ENCODE measurements at regions not wholly inside any gene's neighbourhood (a gene's known extent, or its start where the extent isn't known, plus 50 kb on each side); places are given as distances from the start of the nearest gene placed in this dataset.

GRCh38 chr2:2839782-2840531 is 508.9 kb upstream of the MYT1L start:
- DNase-seq: peak in 14 of 56 donors; percentile 16 to 65 (median 31)

GRCh38 chr2:2839393-2839781 is 508.3 kb upstream of the MYT1L start:
- no peak for DNase-seq

- no peak for DNase-seq
Observed at GRCh38 chr2:2838548-2838845, 507.4 kb upstream of the MYT1L start.

- DNase-seq: no peak
Observed at GRCh38 chr2:2837746-2838547, 506.9 kb upstream of the MYT1L start.

GRCh38 chr2:2836343-2837070 is 505.4 kb upstream of the MYT1L start:
- DNase-seq: no peak

GRCh38 chr2:2834516-2835254 is 503.6 kb upstream of the MYT1L start:
- no peak for DNase-seq

GRCh38 chr2:2834105-2834504 is 503.0 kb upstream of the MYT1L start:
- no peak for DNase-seq

- DNase-seq: no peak
Observed at GRCh38 chr2:2832657-2833056, 501.6 kb upstream of the MYT1L start.

GRCh38 chr2:2831633-2832032 is 500.6 kb upstream of the MYT1L start:
- DNase-seq: no peak

- DNase-seq: no peak
Observed at GRCh38 chr2:2830576-2830975, 499.5 kb upstream of the MYT1L start.

- DNase-seq: peak in 44 of 56 donors; percentile 17 to 93 (median 69)
Observed at GRCh38 chr2:2828774-2829368, 497.8 kb upstream of the MYT1L start.

GRCh38 chr2:2827761-2828221 is 496.7 kb upstream of the MYT1L start:
- DNase-seq: no peak

- DNase-seq: no peak
Observed at GRCh38 chr2:2827046-2827636, 496.1 kb upstream of the MYT1L start.

GRCh38 chr2:2826621-2827020 is 495.5 kb upstream of the MYT1L start:
- DNase-seq: no peak

- no peak for DNase-seq
Observed at GRCh38 chr2:2826209-2826551, 495.1 kb upstream of the MYT1L start.

GRCh38 chr2:2825516-2826208 is 494.6 kb upstream of the MYT1L start:
- no peak for DNase-seq

GRCh38 chr2:2825062-2825461 is 494.0 kb upstream of the MYT1L start:
- DNase-seq: no peak

GRCh38 chr2:2824588-2824987 is 493.5 kb upstream of the MYT1L start:
- DNase-seq: no peak

- DNase-seq: no peak
Observed at GRCh38 chr2:2823061-2823753, 492.1 kb upstream of the MYT1L start.

GRCh38 chr2:2822143-2822542 is 491.1 kb upstream of the MYT1L start:
- no peak for DNase-seq

Data from nucleus accumbens (tissue), 56 donors.